ENCODE measurements at regions not wholly inside any gene's neighbourhood (a gene's known extent, or its start where the extent isn't known, plus 50 kb on each side); places are given as distances from the start of the nearest gene placed in this dataset.

- no peak overlapping the region for H2AFZ ChIP-seq (ENCODE audit: low read depth, low read length)
- DNase-seq (ENCODE audit: low read depth, low spot score) = no peak
- no peaks in the 10 kb centered on the region for H4K20me1 ChIP-seq (replicated peaks; ENCODE audit: control insufficient read depth, extremely low read depth, insufficient read depth, low read length)
- dilution Hi-C loops (cut with MboI; ENCODE audit: extremely low pct_ligation_motif_present, low sequenced_read_pairs) (no loop called here), intact Hi-C loops (cut with micrococcal nuclease) (no loop called here)
- no peaks in the 10 kb centered on the region for H3K4me1 ChIP-seq (ENCODE audit: control insufficient read depth, extremely low read depth, insufficient read depth, low read length)
- no peaks in the 10 kb centered on the region for H3K79me2 ChIP-seq (ENCODE audit: control insufficient read depth, insufficient read depth, low read length)
- no peaks in the 10 kb centered on the region for H3K9me3 ChIP-seq (replicated peaks; ENCODE audit: control insufficient read depth, insufficient read depth, low read length)
- ChIA-PET POLR2A (no interaction called here), CTCF (no interaction called here)
- no peak overlapping the region for H3K9ac ChIP-seq (replicated peaks; ENCODE audit: extremely low read depth, insufficient read depth, low read length)
- FAIRE-seq = no peak
- no peak overlapping the region for H3K4me2 ChIP-seq (ENCODE audit: insufficient read depth, low read length)
- H3K36me3 ChIP-seq (ENCODE audit: control insufficient read depth in 2 of 2, extremely low read depth in 1 of 2, insufficient read depth in 2 of 2, low read length in 2 of 2) = no peaks in the 10 kb centered on the region
- peaks cover 4 to 10% of the 10 kb centered on the region in 2 experiments for H3K27me3 ChIP-seq (ENCODE audit: control insufficient read depth in 2 of 2, insufficient read depth in 2 of 2, low read length in 2 of 2)
- no peaks in the 10 kb centered on the region for H3K9me1 ChIP-seq (replicated peaks; ENCODE audit: control insufficient read depth, extremely low read depth, insufficient read depth, low read length)
- no TSS peak for BruUV-seq (replicated peaks)
- no peak overlapping the region for H3K4me3 ChIP-seq (replicated peaks in 1 of 3; ENCODE audit: insufficient read depth in 1 of 3, low read depth in 1 of 3, low read length in 3 of 3)
- H3K27ac ChIP-seq (ENCODE audit: insufficient read depth, low read depth, low read length) = no peak overlapping the region
- no peak for TF ChIP-seq JUN (IDR thresholded peaks at IDR 0.05; ENCODE audit: borderline replicate concordance, insufficient read depth, insufficient read length, low read depth)
- TF ChIP-seq MYC (IDR thresholded peaks at IDR 0.05; ENCODE audit: low read depth, low read length) = no peak
- TF ChIP-seq POLR2AphosphoS5 (IDR thresholded peaks at IDR 0.05; ENCODE audit: insufficient read depth, low read depth, low read length) = no peak
- TF ChIP-seq CTCF (IDR thresholded peaks at IDR 0.05; ENCODE audit: extremely low read depth in 1 of 2, insufficient read depth in 1 of 2, low read depth in 1 of 2, low read length in 2 of 2) = no peak
- TF ChIP-seq GATA2 (IDR thresholded peaks at IDR 0.05; ENCODE audit: insufficient read depth, insufficient read length, low read depth, low read length) = no peak
- TF ChIP-seq EZH2 (IDR thresholded peaks at IDR 0.05; ENCODE audit: borderline replicate concordance, low read depth, low read length, severe bottlenecking) = no peak
- no peak for TF ChIP-seq MAX (IDR thresholded peaks at IDR 0.05; ENCODE audit: insufficient read depth, insufficient read length)
- no peak for TF ChIP-seq POLR2A (IDR thresholded peaks at IDR 0.05; ENCODE audit: low read depth, low read length)
Observed at GRCh38 chr21:35323947-35324346, 274.8 kb upstream of the RUNX1 start.

Data from endothelial cell of umbilical vein (primary cell).